ENCODE measurements at regions not wholly inside any gene's neighbourhood (a gene's known extent, or its start where the extent isn't known, plus 50 kb on each side); places are given as distances from the start of the nearest gene placed in this dataset.
"Not testable (repeated sequence)": the region's sequence is repeated elsewhere in the genome, so short reads cannot be mapped to it uniquely, and the experiment has no call there.

DNA sequence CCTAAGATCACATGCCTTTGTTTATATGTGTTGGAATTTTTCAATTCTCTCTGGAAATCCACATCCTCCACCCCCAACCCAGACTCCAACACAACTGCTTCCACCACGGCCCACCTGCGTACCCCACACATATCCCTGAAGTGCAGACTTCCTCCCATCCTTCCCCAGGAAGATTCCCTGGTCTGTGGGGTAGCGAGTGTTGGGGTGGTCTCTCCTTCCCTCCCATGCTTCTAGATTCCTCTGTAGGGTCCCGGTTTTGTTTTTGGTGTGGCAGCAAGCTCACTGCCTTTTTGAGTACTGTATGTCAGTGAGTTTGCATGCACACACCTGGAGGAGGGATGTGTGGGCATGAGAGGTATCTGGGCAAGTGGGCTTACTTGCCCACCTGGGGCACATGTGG is 127.6 kb downstream of the MRPL14 start:
- Histone ChIP-seq H3K27me3 (ENCODE audit: insufficient read depth, low read length) (no peaks in the 10 kb centered on the region; the same call in 1 of the 2 replicates), H4K91ac (ENCODE audit: insufficient read length, low read depth, low read length) (no peak overlapping the region), H3K23ac (ENCODE audit: insufficient read length, low read depth, low read length) (no peak overlapping the region), H3K9ac (ENCODE audit: extremely low read depth, insufficient read length, low read length) (no peak overlapping the region), H2BK120ac (ENCODE audit: low read depth, low read length, poor library complexity, severe bottlenecking) (no peak overlapping the region), H3K9me3 (ENCODE audit: control insufficient read depth, low read depth, low read length) (no peaks in the 10 kb centered on the region), H3K4ac (ENCODE audit: low read depth, low read length) (no peak overlapping the region), H3K79me2 (ENCODE audit: insufficient read depth, low read length) (no peaks in the 10 kb centered on the region), H2BK15ac (ENCODE audit: low read depth, low read length) (no peak overlapping the region), H4K5ac (ENCODE audit: insufficient read length, low read depth, low read length) (no peak overlapping the region), H3K23me2 (ENCODE audit: insufficient read length, low read depth, low read length, poor library complexity, severe bottlenecking) (peaks cover 7% of the 10 kb centered on the region), H3K56ac (ENCODE audit: insufficient read length, low read depth, low read length) (no peak overlapping the region), H3K4me1 (ENCODE audit: insufficient read depth, low read length) (peaks cover 2% of the 10 kb centered on the region; the same call in 1 of the 2 replicates), H2BK5ac (ENCODE audit: insufficient read length, low read length) (no peak overlapping the region), H2BK12ac (ENCODE audit: insufficient read length, low read depth, low read length) (no peak overlapping the region), H2BK20ac (ENCODE audit: low read depth, low read length, poor library complexity, severe bottlenecking) (no peak overlapping the region), H3K14ac (ENCODE audit: insufficient read depth, low read length) (no peak overlapping the region), H4K20me1 (ENCODE audit: control insufficient read depth, insufficient read depth, insufficient read length) (no peaks in the 10 kb centered on the region), H2AK5ac (ENCODE audit: insufficient read length, low read length) (no peak overlapping the region), H3T11ph (ENCODE audit: low read length) (no peak overlapping the region), H3K79me1 (ENCODE audit: insufficient read depth, low read depth, low read length, poor library complexity, severe bottlenecking) (no peaks in the 10 kb centered on the region), H4K8ac (replicated peaks; ENCODE audit: insufficient read length, low read depth, low read length) (no peak overlapping the region), H3K18ac (ENCODE audit: insufficient read length, low read depth, low read length) (no peak overlapping the region), H2AFZ (ENCODE audit: low read length) (no peak overlapping the region), H3K4me2 (ENCODE audit: insufficient read depth, insufficient read length, low read length) (no peak overlapping the region), H3K27ac (ENCODE audit: insufficient read length, low read depth, low read length) (no peak overlapping the region)
- Mint-ChIP-seq H3K27me3 (ENCODE audit: low read depth) (peaks cover 17% of the 10 kb centered on the region), H3K36me3 (ENCODE audit: insufficient read depth in 1 of 3, low read depth in 3 of 3) (peaks cover 5 to 11% (median 10%) of the 10 kb centered on the region in 3 experiments; a peak in 6 of 7 replicates), H3K27ac (peak overlapping the region in 2 of 3 experiments; percentile 25 to 81; a peak in 4 of 7 replicates), H3K4me1 (peaks cover 38 to 43% of the 10 kb centered on the region in 2 experiments), H3K9me3 (peaks cover 7 to 8% of the 10 kb centered on the region in 2 experiments), H3K4me3 (no peak overlapping the region; a peak in 1 of 5 replicates)
- TF ChIP-seq, protein P1, sequence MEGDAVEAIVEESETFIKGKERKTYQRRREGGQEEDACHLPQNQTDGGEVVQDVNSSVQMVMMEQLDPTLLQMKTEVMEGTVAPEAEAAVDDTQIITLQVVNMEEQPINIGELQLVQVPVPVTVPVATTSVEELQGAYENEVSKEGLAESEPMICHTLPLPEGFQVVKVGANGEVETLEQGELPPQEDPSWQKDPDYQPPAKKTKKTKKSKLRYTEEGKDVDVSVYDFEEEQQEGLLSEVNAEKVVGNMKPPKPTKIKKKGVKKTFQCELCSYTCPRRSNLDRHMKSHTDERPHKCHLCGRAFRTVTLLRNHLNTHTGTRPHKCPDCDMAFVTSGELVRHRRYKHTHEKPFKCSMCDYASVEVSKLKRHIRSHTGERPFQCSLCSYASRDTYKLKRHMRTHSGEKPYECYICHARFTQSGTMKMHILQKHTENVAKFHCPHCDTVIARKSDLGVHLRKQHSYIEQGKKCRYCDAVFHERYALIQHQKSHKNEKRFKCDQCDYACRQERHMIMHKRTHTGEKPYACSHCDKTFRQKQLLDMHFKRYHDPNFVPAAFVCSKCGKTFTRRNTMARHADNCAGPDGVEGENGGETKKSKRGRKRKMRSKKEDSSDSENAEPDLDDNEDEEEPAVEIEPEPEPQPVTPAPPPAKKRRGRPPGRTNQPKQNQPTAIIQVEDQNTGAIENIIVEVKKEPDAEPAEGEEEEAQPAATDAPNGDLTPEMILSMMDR (conservative IDR thresholded peaks at IDR 0.05), result no peak
- DNase-seq, result no peak
- no CpG with 5 or more reads among the region's 4 CpGs for WGBS (ENCODE audit: extremely low coverage, insufficient read length, low lambda C conversion rate)

DNA sequence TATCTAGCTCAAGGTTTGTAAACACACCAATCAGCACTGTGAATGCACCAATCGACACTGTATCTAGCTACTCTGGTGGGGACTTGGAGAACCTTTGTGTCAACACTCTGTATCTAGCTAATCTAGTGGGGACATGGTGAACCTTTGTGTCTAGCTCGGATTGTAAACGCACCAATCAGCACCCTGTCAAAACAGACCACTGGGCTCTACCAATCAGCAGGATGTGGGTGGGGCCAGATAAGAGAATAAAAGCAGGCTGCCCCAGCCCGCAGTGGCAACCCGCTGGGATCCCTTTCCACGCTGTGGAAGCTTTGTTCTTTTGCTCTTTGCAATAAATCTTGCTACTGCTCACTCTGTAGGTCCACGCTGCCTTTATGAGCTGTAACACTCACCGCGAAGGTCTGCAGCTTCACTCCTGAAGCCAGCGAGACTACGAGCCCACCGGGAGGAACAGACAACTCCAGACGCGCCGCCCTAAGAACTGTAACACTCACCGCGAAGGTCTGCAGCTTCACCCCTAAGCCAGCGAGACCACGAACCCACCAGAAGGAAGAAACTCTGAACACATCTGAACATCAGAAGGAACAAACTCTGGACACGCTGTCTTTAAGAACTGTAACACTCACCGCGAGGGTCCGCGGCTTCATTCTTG is 128.5 kb downstream of the MRPL14 start:
- not testable (repeated sequence) for H3K18ac ChIP-seq (ENCODE audit: insufficient read length, low read depth, low read length); H2BK120ac ChIP-seq (ENCODE audit: low read depth, low read length, poor library complexity, severe bottlenecking); H2AFZ ChIP-seq (ENCODE audit: low read length); H2BK15ac ChIP-seq (ENCODE audit: low read depth, low read length); H3K4me3 Mint-ChIP-seq; H3T11ph ChIP-seq (ENCODE audit: low read length); H3K79me1 ChIP-seq (ENCODE audit: insufficient read depth, low read depth, low read length, poor library complexity, severe bottlenecking); H3K27ac ChIP-seq (ENCODE audit: insufficient read length, low read depth, low read length); H2BK12ac ChIP-seq (ENCODE audit: insufficient read length, low read depth, low read length); H4K8ac ChIP-seq (replicated peaks; ENCODE audit: insufficient read length, low read depth, low read length); H3K79me2 ChIP-seq (ENCODE audit: insufficient read depth, low read length); H3K4me2 ChIP-seq (ENCODE audit: insufficient read depth, insufficient read length, low read length); H3K9me3 Mint-ChIP-seq; H3K27me3 ChIP-seq (ENCODE audit: insufficient read depth, low read length); H3K4ac ChIP-seq (ENCODE audit: low read depth, low read length); H3K23me2 ChIP-seq (ENCODE audit: insufficient read length, low read depth, low read length, poor library complexity, severe bottlenecking); DNase-seq; H3K14ac ChIP-seq (ENCODE audit: insufficient read depth, low read length); H2AK5ac ChIP-seq (ENCODE audit: insufficient read length, low read length); H3K56ac ChIP-seq (ENCODE audit: insufficient read length, low read depth, low read length); H4K20me1 ChIP-seq (ENCODE audit: control insufficient read depth, insufficient read depth, insufficient read length); H2BK20ac ChIP-seq (ENCODE audit: low read depth, low read length, poor library complexity, severe bottlenecking); H3K27me3 Mint-ChIP-seq (ENCODE audit: low read depth); H4K5ac ChIP-seq (ENCODE audit: insufficient read length, low read depth, low read length); H3K9ac ChIP-seq (ENCODE audit: extremely low read depth, insufficient read length, low read length); H4K91ac ChIP-seq (ENCODE audit: insufficient read length, low read depth, low read length); H2BK5ac ChIP-seq (ENCODE audit: insufficient read length, low read length); H3K23ac ChIP-seq (ENCODE audit: insufficient read length, low read depth, low read length); H3K9me3 ChIP-seq (ENCODE audit: control insufficient read depth, low read depth, low read length); H3K4me1 ChIP-seq (ENCODE audit: insufficient read depth, low read length)
- Mint-ChIP-seq H3K36me3 (ENCODE audit: insufficient read depth in 1 of 3, low read depth in 3 of 3) (peaks cover 5 to 11% (median 10%) of the 10 kb centered on the region in 3 experiments; a peak in 6 of 7 replicates), H3K27ac (peak overlapping the region in 1 of 3 experiments; percentile 83; a peak in 2 of 7 replicates), H3K4me1 (peaks cover 41 to 44% of the 10 kb centered on the region in 2 experiments)
- WGBS (ENCODE audit: extremely low coverage, insufficient read length, low lambda C conversion rate), result no CpG with 5 or more reads among the region's 24 CpGs
